ENCODE measurements at regions not wholly inside any gene's neighbourhood (a gene's known extent, or its start where the extent isn't known, plus 50 kb on each side); places are given as distances from the start of the nearest gene placed in this dataset.

DNA sequence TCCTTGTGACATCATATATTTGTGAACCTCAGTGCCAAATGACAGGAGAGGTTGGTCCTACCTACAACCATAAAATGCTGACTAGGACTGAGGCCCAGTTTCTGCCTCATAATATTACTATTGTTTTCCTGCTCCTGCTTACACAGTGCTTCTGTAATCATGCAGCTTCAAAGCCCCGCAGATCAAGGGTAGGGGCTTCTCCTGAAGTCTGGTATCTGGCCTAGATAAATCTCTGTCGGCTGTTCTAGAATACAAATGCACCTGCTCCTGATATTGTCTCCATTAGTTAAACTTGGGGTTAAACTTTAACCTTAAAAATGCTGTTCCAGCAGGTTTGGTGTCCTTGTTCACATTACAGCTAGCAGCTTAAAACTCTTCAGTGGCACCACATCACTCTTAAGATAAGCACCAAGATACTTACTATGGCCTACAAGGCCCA is 552.4 kb downstream of the TUSC7 start:
- DNase-seq (ENCODE audit: low read depth in 1 of 2, low spot score in 2 of 2) (no peak), FAIRE-seq (no peak)
- Histone ChIP-seq H3K4ac (replicated peaks; ENCODE audit: insufficient read length, low read depth, low read length) (no peak overlapping the region), H2BK5ac (ENCODE audit: low read depth, low read length) (no peak overlapping the region), H4K20me1 (replicated peaks in 1 of 2; ENCODE audit: control insufficient read depth in 1 of 2, insufficient read depth in 2 of 2, low read length in 2 of 2) (no peaks in the 10 kb centered on the region), H3K36me3 (ENCODE audit: control insufficient read depth in 2 of 4, insufficient read depth in 4 of 4, low read length in 3 of 4) (no peaks in the 10 kb centered on the region), H3K56ac (replicated peaks; ENCODE audit: insufficient read length, low read depth, low read length) (no peak overlapping the region), H3K14ac (ENCODE audit: insufficient read length) (no peak overlapping the region), H3K23ac (ENCODE audit: insufficient read length) (no peak overlapping the region), H3K18ac (ENCODE audit: extremely low read depth, low read length) (no peak overlapping the region), H4K8ac (ENCODE audit: extremely low read depth, insufficient read depth, low read length) (no peak overlapping the region), H3K27me3 (replicated peaks in 1 of 4; ENCODE audit: control insufficient read depth in 3 of 4, extremely low read depth in 1 of 4, insufficient read depth in 3 of 4, low read length in 3 of 4) (no peaks in the 10 kb centered on the region), H3K79me2 (ENCODE audit: control insufficient read depth in 1 of 2, insufficient read depth in 2 of 2, low read length in 2 of 2) (no peaks in the 10 kb centered on the region), H3K9me3 (ENCODE audit: insufficient read depth in 2 of 2, low read depth in 1 of 2, low read length in 1 of 2) (no peaks in the 10 kb centered on the region), H4K91ac (replicated peaks; ENCODE audit: insufficient read length, low read length) (no peak overlapping the region), H2BK12ac (ENCODE audit: low read depth, low read length) (no peak overlapping the region), H3K4me2 (ENCODE audit: insufficient read depth in 1 of 2, low read depth in 2 of 2, low read length in 2 of 2) (no peak overlapping the region), H2BK20ac (ENCODE audit: low read length) (no peak overlapping the region), H2BK15ac (ENCODE audit: low read length) (no peak overlapping the region), H3K27ac (ENCODE audit: low read depth, low read length) (no peak overlapping the region), H4K5ac (ENCODE audit: insufficient read length, low read depth, low read length) (no peak overlapping the region), H3K9ac (replicated peaks in 1 of 4; ENCODE audit: extremely low read depth in 1 of 4, low read depth in 3 of 4, low read length in 3 of 4) (no peak overlapping the region), H3K4me1 (replicated peaks in 1 of 4; ENCODE audit: control insufficient read depth in 3 of 4, insufficient read depth in 4 of 4, low read length in 3 of 4) (no peaks in the 10 kb centered on the region), H2AK5ac (ENCODE audit: low read depth, low read length) (no peak overlapping the region), H2BK120ac (replicated peaks; ENCODE audit: low read depth, low read length) (no peak overlapping the region), H2AFZ (ENCODE audit: low read length) (no peak overlapping the region), H3K4me3 (ENCODE audit: extremely low read depth in 1 of 4, insufficient read depth in 2 of 4, low read depth in 3 of 4, low read length in 4 of 4) (no peak overlapping the region), H3K79me1 (ENCODE audit: low read depth, low read length) (no peaks in the 10 kb centered on the region), H3K23me2 (ENCODE audit: low read depth, low read length) (no peaks in the 10 kb centered on the region)
- TF ChIP-seq SIRT6 (IDR thresholded peaks at IDR 0.05; ENCODE audit: low read length) (no peak), NRF1 (IDR thresholded peaks at IDR 0.05; ENCODE audit: low read depth, low read length) (no peak), TBP (IDR thresholded peaks at IDR 0.05; ENCODE audit: low read depth, low read length) (no peak), RBBP5 (IDR thresholded peaks at IDR 0.05; ENCODE audit: borderline replicate concordance, low read depth, low read length) (no peak), RNF2 (IDR thresholded peaks at IDR 0.05; ENCODE audit: borderline replicate concordance, low read depth, low read length, missing control alignments, poor library complexity, severe bottlenecking) (no peak), CEBPB (IDR thresholded peaks at IDR 0.05; ENCODE audit: low read depth, low read length) (no peak), FOSL1 (IDR thresholded peaks at IDR 0.05; ENCODE audit: insufficient read depth, low read depth, low read length) (no peak), RXRA (IDR thresholded peaks at IDR 0.05; ENCODE audit: insufficient read depth, low read depth, low read length) (no peak), GTF2F1 (IDR thresholded peaks at IDR 0.05; ENCODE audit: borderline replicate concordance, low read depth, low read length) (no peak), YY1 (IDR thresholded peaks at IDR 0.05; ENCODE audit: low read depth, low read length) (no peak)
- ChIA-PET POLR2A (ENCODE audit: partially characterized antibody) (interaction anchor here (0.6 kb wide), 1 partner anchor 14 kb away, joined by 3 read pairs; no protein-coding TSS in a partner anchor), CTCF (ENCODE audit: partially characterized antibody) (interaction anchor here (0.7 to 1.5 kb wide), 3 partner anchors 69 to 491 kb away, joined by 3 to 4 read pairs (median 3); no protein-coding TSS in a partner anchor)
- WGBS, 2 experiments (ENCODE audit: extremely low coverage in 1 of 2, insufficient coverage in 1 of 2, insufficient read length in 1 of 2, insufficient replicate concordance in 2 of 2, low coverage in 1 of 2, low lambda C conversion rate in 2 of 2, missing lambda C conversion rate in 1 of 2), result 63% methylated on average over 2 of the region's 2 CpGs; no CpG with 5 or more reads in 1 of the 2 experiments
